GM23338 (cell line): ENCODE measurements at regions not wholly inside any gene's neighbourhood (a gene's known extent, or its start where the extent isn't known, plus 50 kb on each side); places are given as distances from the start of the nearest gene placed in this dataset.
"Not testable (repeated sequence)": the region's sequence is repeated elsewhere in the genome, so short reads cannot be mapped to it uniquely, and the experiment has no call there.

Source experiments
- CREB1 ChIP-seq: fragments of 250-450 bp; sonication (Bioruptor Pico); IDR thresholded peaks from 2 replicates; pipeline ENCODE4 v1.5.0; 2020; ENCODE audit warnings: low read depth, mild to moderate bottlenecking, moderate library complexity
- CTCF ChIP-seq, 2 experiments: fragments of 200-600 bp in 1 of 2; sonication (generic) in 1 of 2; conservative IDR thresholded peaks; 2 replicates each; pipeline versions ENCODE4 v1.5.1 to v1.6.1; 2016 to 2017; ENCODE audit warnings: antibody characterized with exemption in 2 of 2, low read depth in 2 of 2, mild to moderate bottlenecking in 2 of 2, moderate library complexity in 1 of 2
- ETS1 ChIP-seq: IDR thresholded peaks from 2 replicates; pipeline ENCODE4 v1.6.1; 2016; ENCODE audit warnings: antibody characterized with exemption
- EZH2 ChIP-seq: fragments of 200-600 bp; sonication (generic); IDR thresholded peaks from one replicate; pipeline ENCODE4 v1.8.0; 2017; ENCODE audit warnings: antibody characterized with exemption, mild to moderate bottlenecking, low read depth; ENCODE audit not compliant: unreplicated experiment
- EZH2phosphoT487 ChIP-seq: fragments of 200-600 bp; sonication (generic); IDR thresholded peaks from one replicate; pipeline ENCODE4 v1.8.1; 2018; ENCODE audit warnings: antibody characterized with exemption; ENCODE audit not compliant: unreplicated experiment
- JUNB ChIP-seq: IDR thresholded peaks from one replicate; pipeline ENCODE4 v1.6.1; 2016; ENCODE audit warnings: antibody characterized with exemption; ENCODE audit not compliant: unreplicated experiment
- POLR2AphosphoS5 ChIP-seq: IDR thresholded peaks from 2 replicates; pipeline ENCODE4 v1.6.1; 2016; ENCODE audit warnings: antibody characterized with exemption, low read depth
- REST ChIP-seq: IDR thresholded peaks from one replicate; pipeline ENCODE4 v1.6.1; 2018; ENCODE audit warnings: antibody characterized with exemption; ENCODE audit not compliant: unreplicated experiment

- TF ChIP-seq CTCF (conservative IDR thresholded peaks at IDR 0.05; ENCODE audit: low read depth in 2 of 2); REST; EZH2phosphoT487; JUNB; EZH2; POLR2AphosphoS5; CREB1; ETS1: not testable (repeated sequence)
Observed at GRCh38 chr1:120558303-120559060, 143.6 kb downstream of the NBPF8 start.
